ENCODE measurements at regions not wholly inside any gene's neighbourhood (a gene's known extent, or its start where the extent isn't known, plus 50 kb on each side); places are given as distances from the start of the nearest gene placed in this dataset.
A peak's percentile ranks its signal among the peaks of the same experiment; 100 is the strongest.
"Not testable (repeated sequence)": the region's sequence is repeated elsewhere in the genome, so short reads cannot be mapped to it uniquely, and the experiment has no call there.

- no peak for DNase-seq
These were observed 284.1 kb upstream of the GRAMD2B start for GRCh38 chr5:126139086-126139485.

- DNase-seq = no peak
These were observed 283.4 kb upstream of the GRAMD2B start for GRCh38 chr5:126139773-126140172.

- DNase-seq = no peak
These were observed 279.6 kb upstream of the GRAMD2B start for GRCh38 chr5:126143622-126144021.

- DNase-seq = not testable (repeated sequence)
These were observed 272.9 kb upstream of the GRAMD2B start for GRCh38 chr5:126150319-126150718.

GRCh38 chr5:126155298-126155697 lies 267.9 kb upstream of the GRAMD2B start:
- not testable (repeated sequence) for DNase-seq

GRCh38 chr5:126166368-126166767 lies 256.8 kb upstream of the GRAMD2B start:
- no peak for DNase-seq

GRCh38 chr5:126168785-126169184 lies 254.4 kb upstream of the GRAMD2B start:
- DNase-seq = no peak

GRCh38 chr5:126171916-126172315 lies 251.3 kb upstream of the GRAMD2B start:
- no peak for DNase-seq

GRCh38 chr5:126172812-126173211 lies 250.4 kb upstream of the GRAMD2B start:
- no peak for DNase-seq

- peak; percentile 50 for DNase-seq
These were observed 244.7 kb upstream of the GRAMD2B start for GRCh38 chr5:126178521-126178920.

- DNase-seq = peak; percentile 56
These were observed 240.1 kb upstream of the GRAMD2B start for GRCh38 chr5:126182971-126183695.

GRCh38 chr5:126184474-126184873 lies 238.7 kb upstream of the GRAMD2B start:
- no peak for DNase-seq

- DNase-seq = no peak
These were observed 237.0 kb upstream of the GRAMD2B start for GRCh38 chr5:126186210-126186609.

GRCh38 chr5:126188804-126189203 lies 234.4 kb upstream of the GRAMD2B start:
- DNase-seq = no peak

GRCh38 chr5:126189231-126189630 lies 234.0 kb upstream of the GRAMD2B start:
- DNase-seq = no peak

- DNase-seq = no peak
These were observed 233.3 kb upstream of the GRAMD2B start for GRCh38 chr5:126189862-126190261.

- DNase-seq = no peak
These were observed 231.0 kb upstream of the GRAMD2B start for GRCh38 chr5:126192226-126192625.

- DNase-seq = no peak
These were observed 227.7 kb upstream of the GRAMD2B start for GRCh38 chr5:126195410-126196100.

GRCh38 chr5:126198531-126198930 lies 224.7 kb upstream of the GRAMD2B start:
- no peak for DNase-seq

GRCh38 chr5:126199467-126199866 lies 223.7 kb upstream of the GRAMD2B start:
- DNase-seq = no peak

- DNase-seq = no peak
These were observed 214.5 kb upstream of the GRAMD2B start for GRCh38 chr5:126208691-126209090.

GRCh38 chr5:126210955-126211354 lies 212.3 kb upstream of the GRAMD2B start:
- no peak for DNase-seq

GRCh38 chr5:126219616-126220015 lies 203.6 kb upstream of the GRAMD2B start:
- DNase-seq = no peak

- no peak for DNase-seq
These were observed 202.5 kb upstream of the GRAMD2B start for GRCh38 chr5:126220725-126221124.

- no peak for DNase-seq
These were observed 194.3 kb upstream of the GRAMD2B start for GRCh38 chr5:126228934-126229333.

All from left hindlimb (tissue), 1 donor.